Epithelial cell of proximal tubule (primary cell): ENCODE measurements at regions not wholly inside any gene's neighbourhood (a gene's known extent, or its start where the extent isn't known, plus 50 kb on each side); places are given as distances from the start of the nearest gene placed in this dataset.

Source experiments
- DNase-seq: peaks from one replicate; pipeline ENCODE4 v3.0.0-alpha.2; 2011; ENCODE audit warnings: low read depth
- H3K4me3 ChIP-seq: 2 replicates; pipeline ENCODE4 v1.5.1; 2011; ENCODE audit warnings: low read depth, mild to moderate bottlenecking, low read length
- TF ChIP-seq, protein P1 (sequence below): conservative IDR thresholded peaks from 2 replicates; pipeline ENCODE4 v1.5.1; 2012; ENCODE audit warnings: low read depth, mild to moderate bottlenecking, low read length

DNA sequence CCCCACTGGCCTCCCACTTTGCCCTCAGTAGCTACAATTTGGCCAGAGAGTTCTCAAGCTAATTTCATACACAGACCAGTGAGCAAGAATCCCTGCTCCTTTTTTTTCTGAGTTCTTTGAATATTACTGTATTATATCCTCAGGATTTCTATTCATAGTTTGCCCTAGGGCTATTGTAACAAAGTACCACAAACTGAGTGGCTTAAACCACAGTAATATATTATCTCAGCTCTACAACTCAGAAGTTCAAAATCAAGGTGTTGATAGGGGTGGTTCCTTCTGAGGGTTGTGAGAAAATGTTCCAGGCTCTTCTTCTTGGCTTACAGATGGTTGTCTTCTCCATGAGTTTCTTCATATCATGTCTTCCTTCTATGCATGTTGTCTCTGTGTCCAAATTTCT lies 289.4 kb upstream of the ESRRG start:
- TF ChIP-seq, protein P1, sequence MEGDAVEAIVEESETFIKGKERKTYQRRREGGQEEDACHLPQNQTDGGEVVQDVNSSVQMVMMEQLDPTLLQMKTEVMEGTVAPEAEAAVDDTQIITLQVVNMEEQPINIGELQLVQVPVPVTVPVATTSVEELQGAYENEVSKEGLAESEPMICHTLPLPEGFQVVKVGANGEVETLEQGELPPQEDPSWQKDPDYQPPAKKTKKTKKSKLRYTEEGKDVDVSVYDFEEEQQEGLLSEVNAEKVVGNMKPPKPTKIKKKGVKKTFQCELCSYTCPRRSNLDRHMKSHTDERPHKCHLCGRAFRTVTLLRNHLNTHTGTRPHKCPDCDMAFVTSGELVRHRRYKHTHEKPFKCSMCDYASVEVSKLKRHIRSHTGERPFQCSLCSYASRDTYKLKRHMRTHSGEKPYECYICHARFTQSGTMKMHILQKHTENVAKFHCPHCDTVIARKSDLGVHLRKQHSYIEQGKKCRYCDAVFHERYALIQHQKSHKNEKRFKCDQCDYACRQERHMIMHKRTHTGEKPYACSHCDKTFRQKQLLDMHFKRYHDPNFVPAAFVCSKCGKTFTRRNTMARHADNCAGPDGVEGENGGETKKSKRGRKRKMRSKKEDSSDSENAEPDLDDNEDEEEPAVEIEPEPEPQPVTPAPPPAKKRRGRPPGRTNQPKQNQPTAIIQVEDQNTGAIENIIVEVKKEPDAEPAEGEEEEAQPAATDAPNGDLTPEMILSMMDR = no peak
- no peak overlapping the region for H3K4me3 ChIP-seq
- no peak for DNase-seq

DNA sequence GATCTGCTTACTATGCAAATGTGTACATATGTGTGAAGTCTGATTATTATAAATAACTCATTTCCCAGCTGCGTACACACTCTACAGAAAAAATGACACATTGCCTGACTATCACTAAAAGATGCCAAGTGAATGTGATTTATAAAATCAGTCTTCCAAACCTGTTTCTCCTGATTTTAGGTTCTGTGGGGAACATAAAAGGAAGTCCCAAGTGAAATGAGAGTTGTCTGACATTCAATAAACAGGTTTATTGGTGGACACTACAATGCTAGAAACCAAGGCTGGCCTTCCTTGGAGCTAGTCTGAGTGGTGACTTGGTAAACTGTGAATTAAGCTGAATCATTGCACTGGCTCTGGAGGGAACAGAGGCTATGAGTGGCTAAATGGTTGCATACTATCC lies 287.9 kb upstream of the ESRRG start:
- no peak overlapping the region for H3K4me3 ChIP-seq
- DNase-seq = no peak
- TF ChIP-seq, protein P1 = no peak

DNA sequence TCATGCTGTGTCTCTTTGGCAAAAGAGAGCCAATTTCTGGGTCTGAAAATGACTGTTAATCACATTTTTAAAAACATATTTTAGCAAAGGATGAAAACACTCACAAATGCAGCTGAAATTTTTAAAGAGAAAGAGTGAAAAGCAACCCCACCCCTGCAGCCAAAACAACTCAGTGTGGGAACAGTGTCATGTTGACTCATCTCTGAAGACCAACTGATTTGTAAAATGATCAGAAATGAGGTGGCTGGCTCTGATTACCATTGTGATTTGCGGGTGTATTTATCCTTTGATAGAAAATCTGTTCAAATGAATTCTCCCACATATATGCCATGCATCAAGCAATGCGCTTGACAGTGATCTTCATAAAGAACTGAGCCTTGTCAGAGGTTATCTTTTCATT lies 287.0 kb upstream of the ESRRG start:
- DNase-seq = no peak
- TF ChIP-seq, protein P1 = no peak
- H3K4me3 ChIP-seq = no peak overlapping the region

DNA sequence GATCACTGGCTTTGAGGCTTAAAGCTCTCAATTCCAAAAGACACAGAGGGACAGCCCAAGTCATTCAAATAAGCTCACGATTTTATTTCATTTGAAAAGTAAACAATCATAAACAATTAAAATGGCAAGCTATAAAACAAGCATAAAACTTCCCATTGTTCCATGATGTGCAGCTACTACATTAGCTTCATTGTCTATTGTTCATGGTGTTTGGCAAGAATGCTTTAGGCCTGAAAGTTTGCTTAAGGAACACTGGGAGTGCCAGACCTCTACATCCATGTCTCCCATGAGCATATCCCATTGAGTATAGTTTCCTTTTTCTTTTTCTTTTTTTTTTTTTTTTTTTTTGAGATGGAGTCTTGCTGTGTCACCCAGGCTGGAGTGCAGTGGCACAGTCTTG lies 286.1 kb upstream of the ESRRG start:
- no peak for DNase-seq
- TF ChIP-seq, protein P1 = no peak
- no peak overlapping the region for H3K4me3 ChIP-seq

DNA sequence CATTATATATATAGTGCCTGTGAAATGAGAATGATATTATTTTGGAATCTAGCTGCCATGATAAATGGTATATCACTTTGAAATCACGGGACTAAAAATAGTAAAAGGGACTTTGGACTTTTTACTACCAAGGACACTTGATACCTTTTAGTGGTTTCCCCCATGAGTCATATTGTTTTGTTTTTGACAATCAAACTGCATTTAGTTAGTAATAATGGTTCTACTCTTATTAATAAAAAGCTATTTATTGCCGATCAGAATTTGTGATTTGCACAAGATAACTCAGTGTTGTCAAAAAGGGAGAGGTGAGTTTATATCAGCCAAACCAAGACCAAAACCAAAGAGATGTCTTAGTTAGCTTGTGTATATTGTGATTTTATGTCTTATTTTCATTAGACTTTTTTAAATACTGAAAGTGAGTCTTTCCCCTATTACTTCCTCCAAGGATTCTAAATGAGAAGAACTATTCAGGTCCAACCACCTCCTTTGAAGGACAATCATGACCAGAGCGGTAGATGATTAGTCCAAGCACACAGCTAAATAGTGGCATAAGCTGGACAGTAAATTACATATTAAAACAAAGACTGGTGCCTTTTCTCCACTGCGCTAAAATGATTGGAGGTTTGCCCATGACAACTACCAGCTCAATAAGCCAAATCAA lies 281.7 kb upstream of the ESRRG start:
- H3K4me3 ChIP-seq = no peak overlapping the region
- DNase-seq = no peak
- TF ChIP-seq, protein P1 = no peak

DNA sequence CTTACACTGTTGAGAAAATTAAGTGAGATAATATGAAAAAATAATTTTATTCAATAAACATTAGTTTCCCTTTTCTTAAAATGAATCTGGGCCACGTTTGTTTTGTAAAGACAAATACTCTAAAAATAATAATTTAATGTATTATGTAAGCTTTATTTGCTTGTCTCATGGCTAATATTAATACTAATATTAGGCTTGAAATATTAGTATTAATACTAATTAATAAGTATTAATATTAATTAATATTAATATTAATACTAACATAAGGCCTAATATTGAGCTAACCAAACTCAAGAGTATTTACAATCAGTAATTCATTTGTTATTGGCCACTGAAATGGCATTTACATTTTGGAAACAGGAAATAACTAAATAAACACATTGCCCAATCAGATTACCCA lies 280.1 kb upstream of the ESRRG start:
- no peak for DNase-seq
- TF ChIP-seq, protein P1 = no peak
- H3K4me3 ChIP-seq = no peak overlapping the region

DNA sequence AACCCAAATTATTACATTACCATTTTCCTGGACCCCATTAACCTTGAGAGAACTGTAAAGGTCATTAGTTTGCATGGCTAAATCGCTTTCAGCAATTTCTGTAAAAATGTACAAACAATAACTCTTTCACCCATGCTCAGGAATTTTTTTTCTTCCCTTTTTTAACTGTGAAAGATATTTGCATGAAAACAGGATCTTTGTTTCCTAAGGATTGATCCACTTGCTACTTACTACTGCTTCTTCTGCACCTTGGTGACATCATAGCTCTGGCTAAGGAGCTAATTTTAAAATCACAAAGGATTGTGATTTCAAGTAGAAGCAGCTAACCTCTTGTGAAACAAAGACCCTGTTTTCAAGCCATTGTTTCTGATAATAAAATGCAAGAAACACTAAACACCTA lies 274.6 kb upstream of the ESRRG start:
- DNase-seq = no peak
- TF ChIP-seq, protein P1 = no peak

More for the DNA sequence above, 274.6 kb upstream of the ESRRG start:
- H3K4me3 ChIP-seq = no peak overlapping the region
